HepG2 (cell line): ENCODE measurements at regions not wholly inside any gene's neighbourhood (a gene's known extent, or its start where the extent isn't known, plus 50 kb on each side); places are given as distances from the start of the nearest gene placed in this dataset.

Source experiments
- ATAC-seq: fragments of 200-7000 bp; cut with Tn5 transposase; 3 replicates; pipeline ENCODE4 v1.9.1; 2020; ENCODE audit warnings: mild to moderate bottlenecking, moderate library complexity
- BruUV-seq: library from RNA; stranded (reverse); fragments of 400-500 nt; replicated peaks from 2 replicates; lab custom pipeline; 2021; lab: Mats Ljungman, UMichigan
- CTCF ChIA-PET: fragments of 300-600 bp; formaldehyde crosslinking; extraction: SDS; loops from one replicate; lab custom pipeline; 2021; ENCODE audit warnings: low total read pairs, inconsistent platforms, low intra/inter-chr PET ratio; lab: Yijun Ruan, JAX
- POLR2A ChIA-PET: fragments of 350-600 bp; sonication (Branson Sonifier 250); formaldehyde crosslinking; loops from one replicate; lab custom pipeline; 2020; ENCODE audit warnings: antibody characterized with exemption, inconsistent platforms; lab: Yijun Ruan, JAX
- DNase-seq: peaks from one replicate; pipeline ENCODE4 v3.0.0-alpha.2; 2015; ENCODE audit warnings: low spot score
- FAIRE-seq: peaks from 3 replicates; lab custom pipeline; 2011; peaks lifted over from hg19 to GRCh38; lab: Jason Lieb, UNC
- H2AFZ ChIP-seq: one replicate; pipeline ENCODE4 v1.6.1; 2011; ENCODE audit warnings: low read length, inconsistent platforms
- H3K27ac ChIP-seq: fragments of 300-600 bp; 3 replicates; pipeline ENCODE4 v1.8.0; 2011; ENCODE audit warnings: mixed run types, mild to moderate bottlenecking, mixed read lengths, low read length, inconsistent platforms; ENCODE audit not compliant: insufficient read depth; ENCODE audit errors: extremely low read length
- H3K27me3 ChIP-seq, 2 experiments: fragments of 200-600 bp in 1 of 2; 2 replicates in 1 of 2; 3 replicates in 1 of 2; pipeline versions ENCODE4 v1.6.0 to v1.8.0; 2011; ENCODE audit warnings: low read length in 2 of 2, mild to moderate bottlenecking in 2 of 2, moderate library complexity in 2 of 2, inconsistent platforms in 1 of 2; ENCODE audit not compliant: insufficient read depth in 2 of 2, control insufficient read depth in 1 of 2
- H3K36me3 ChIP-seq, 2 experiments: fragments of 200-600 bp in 1 of 2; replicated peaks in 1 of 2; 2 replicates in 1 of 2; 3 replicates in 1 of 2; pipeline versions ENCODE4 v1.5.1 to v1.8.0; 2011; ENCODE audit warnings: low read length in 2 of 2, inconsistent platforms in 1 of 2; ENCODE audit not compliant: insufficient read depth in 2 of 2, control insufficient read depth in 1 of 2
- H3K4me1 ChIP-seq: 2 replicates; pipeline ENCODE4 v1.5.1; 2012; ENCODE audit warnings: low read length, inconsistent platforms; ENCODE audit not compliant: insufficient read depth
- H3K4me2 ChIP-seq: 2 replicates; pipeline ENCODE4 v1.6.0; 2011; ENCODE audit warnings: low read depth, low read length, inconsistent platforms
- H3K4me3 ChIP-seq, 3 experiments: fragments of 200-600 bp in 1 of 3; sonication (generic), shearing (Covaris generic) in 1 of 3; replicated peaks in 1 of 3; 2 replicates each; pipeline ENCODE4 v1.5.1; 2011 to 2016; ENCODE audit warnings: low read length in 3 of 3, inconsistent platforms in 2 of 3, low read depth in 2 of 3, mild to moderate bottlenecking in 2 of 3, control low read depth in 1 of 3, mixed read lengths in 1 of 3; ENCODE audit not compliant: insufficient read depth in 1 of 3
- H3K79me2 ChIP-seq: one replicate; pipeline ENCODE4 v1.6.1; 2011; ENCODE audit warnings: low read length, inconsistent platforms; ENCODE audit not compliant: insufficient read depth
- H3K9ac ChIP-seq: 2 replicates; pipeline ENCODE4 v1.6.0; 2011; ENCODE audit warnings: mild to moderate bottlenecking, low read depth, low read length, inconsistent platforms; ENCODE audit not compliant: insufficient read depth
- H3K9me3 ChIP-seq: 2 replicates; pipeline ENCODE4 v1.5.1; 2012; ENCODE audit warnings: mild to moderate bottlenecking, low read length
- H4K20me1 ChIP-seq: 2 replicates; pipeline ENCODE4 v1.6.0; 2011; ENCODE audit warnings: inconsistent platforms, mild to moderate bottlenecking, low read length, moderate library complexity; ENCODE audit not compliant: insufficient read depth
- HES4 ChIP-seq: sonication (generic); formaldehyde crosslinking; IDR thresholded peaks from 2 replicates; pipeline ENCODE4 v1.9.0; 2021; ENCODE audit warnings: mild to moderate bottlenecking, missing genetic modification reagents, borderline replicate concordance
- ZNF510 ChIP-seq: sonication (generic); formaldehyde crosslinking; IDR thresholded peaks from 2 replicates; pipeline ENCODE4 v1.4.0; 2020; ENCODE audit warnings: low read depth, mild to moderate bottlenecking, missing genetic modification reagents
- WGBS: methylation state at CpG from one replicate; pipeline ENCODE4 v1.1.6; 2017; ENCODE audit warnings: low lambda C conversion rate; 5-methylcytosine and 5-hydroxymethylcytosine counted together
- in situ Hi-C: cut with HindIII; loops from 2 replicates; pipeline ENCODE4 v1.10.0; 2017; ENCODE audit warnings: low pct_unique_long_range_greater_than_20kb; ENCODE audit not compliant: extremely low pct_ligation_motif_present
- intact Hi-C: fragments of 100-400 bp; cut with micrococcal nuclease; formaldehyde crosslinking; loops from one replicate; pipeline ENCODE4 v1.10.0; 2022; ENCODE audit not compliant: unreplicated experiment
- TF ChIP-seq, protein P1 (sequence below): sonication (generic); formaldehyde crosslinking; IDR thresholded peaks from 2 replicates; pipeline ENCODE4 v1.9.0; 2021; ENCODE audit warnings: mild to moderate bottlenecking, missing genetic modification reagents

DNA sequence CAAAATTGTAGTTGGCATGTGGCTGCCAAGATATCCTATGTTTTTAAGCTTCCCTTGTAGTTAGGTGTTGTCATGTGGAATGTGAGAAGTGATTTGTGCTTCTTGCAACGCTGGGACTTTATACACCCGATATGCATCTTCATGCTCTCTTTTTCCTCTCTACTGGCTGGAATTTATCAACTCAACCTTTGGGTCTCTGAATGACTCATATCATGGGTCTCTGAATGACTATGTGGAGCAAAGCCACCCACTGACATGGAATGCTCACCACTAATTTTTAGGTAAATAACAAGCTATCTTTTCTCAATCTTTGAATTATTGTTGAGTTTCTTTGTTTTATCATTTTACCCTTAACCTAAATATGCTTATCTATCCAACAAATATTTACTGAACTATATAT is 144.6 kb downstream of the ATP23 start:
- H3K27me3 ChIP-seq: peaks cover 0 to 7% of the 10 kb centered on the region in 2 experiments; a peak in 1 of 5 replicates
- H3K4me1 ChIP-seq: no peaks in the 10 kb centered on the region
- no peak for TF ChIP-seq HES4 (CRISPR knock-in tag)
- TF ChIP-seq, protein P1, sequence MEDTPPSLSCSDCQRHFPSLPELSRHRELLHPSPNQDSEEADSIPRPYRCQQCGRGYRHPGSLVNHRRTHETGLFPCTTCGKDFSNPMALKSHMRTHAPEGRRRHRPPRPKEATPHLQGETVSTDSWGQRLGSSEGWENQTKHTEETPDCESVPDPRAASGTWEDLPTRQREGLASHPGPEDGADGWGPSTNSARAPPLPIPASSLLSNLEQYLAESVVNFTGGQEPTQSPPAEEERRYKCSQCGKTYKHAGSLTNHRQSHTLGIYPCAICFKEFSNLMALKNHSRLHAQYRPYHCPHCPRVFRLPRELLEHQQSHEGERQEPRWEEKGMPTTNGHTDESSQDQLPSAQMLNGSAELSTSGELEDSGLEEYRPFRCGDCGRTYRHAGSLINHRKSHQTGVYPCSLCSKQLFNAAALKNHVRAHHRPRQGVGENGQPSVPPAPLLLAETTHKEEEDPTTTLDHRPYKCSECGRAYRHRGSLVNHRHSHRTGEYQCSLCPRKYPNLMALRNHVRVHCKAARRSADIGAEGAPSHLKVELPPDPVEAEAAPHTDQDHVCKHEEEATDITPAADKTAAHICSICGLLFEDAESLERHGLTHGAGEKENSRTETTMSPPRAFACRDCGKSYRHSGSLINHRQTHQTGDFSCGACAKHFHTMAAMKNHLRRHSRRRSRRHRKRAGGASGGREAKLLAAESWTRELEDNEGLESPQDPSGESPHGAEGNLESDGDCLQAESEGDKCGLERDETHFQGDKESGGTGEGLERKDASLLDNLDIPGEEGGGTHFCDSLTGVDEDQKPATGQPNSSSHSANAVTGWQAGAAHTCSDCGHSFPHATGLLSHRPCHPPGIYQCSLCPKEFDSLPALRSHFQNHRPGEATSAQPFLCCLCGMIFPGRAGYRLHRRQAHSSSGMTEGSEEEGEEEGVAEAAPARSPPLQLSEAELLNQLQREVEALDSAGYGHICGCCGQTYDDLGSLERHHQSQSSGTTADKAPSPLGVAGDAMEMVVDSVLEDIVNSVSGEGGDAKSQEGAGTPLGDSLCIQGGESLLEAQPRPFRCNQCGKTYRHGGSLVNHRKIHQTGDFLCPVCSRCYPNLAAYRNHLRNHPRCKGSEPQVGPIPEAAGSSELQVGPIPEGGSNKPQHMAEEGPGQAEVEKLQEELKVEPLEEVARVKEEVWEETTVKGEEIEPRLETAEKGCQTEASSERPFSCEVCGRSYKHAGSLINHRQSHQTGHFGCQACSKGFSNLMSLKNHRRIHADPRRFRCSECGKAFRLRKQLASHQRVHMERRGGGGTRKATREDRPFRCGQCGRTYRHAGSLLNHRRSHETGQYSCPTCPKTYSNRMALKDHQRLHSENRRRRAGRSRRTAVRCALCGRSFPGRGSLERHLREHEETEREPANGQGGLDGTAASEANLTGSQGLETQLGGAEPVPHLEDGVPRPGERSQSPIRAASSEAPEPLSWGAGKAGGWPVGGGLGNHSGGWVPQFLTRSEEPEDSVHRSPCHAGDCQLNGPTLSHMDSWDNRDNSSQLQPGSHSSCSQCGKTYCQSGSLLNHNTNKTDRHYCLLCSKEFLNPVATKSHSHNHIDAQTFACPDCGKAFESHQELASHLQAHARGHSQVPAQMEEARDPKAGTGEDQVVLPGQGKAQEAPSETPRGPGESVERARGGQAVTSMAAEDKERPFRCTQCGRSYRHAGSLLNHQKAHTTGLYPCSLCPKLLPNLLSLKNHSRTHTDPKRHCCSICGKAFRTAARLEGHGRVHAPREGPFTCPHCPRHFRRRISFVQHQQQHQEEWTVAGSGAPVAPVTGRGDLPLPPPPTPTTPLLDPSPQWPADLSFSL (CRISPR knock-in tag): no peak
- no peak for TF ChIP-seq ZNF510 (CRISPR knock-in tag)
- ChIA-PET POLR2A (no interaction called here), CTCF (no interaction called here)
- no peaks in the 10 kb centered on the region for H3K36me3 ChIP-seq
- no peak overlapping the region for H3K27ac ChIP-seq
- no peaks in the 10 kb centered on the region for H3K9me3 ChIP-seq
- no peak overlapping the region for H2AFZ ChIP-seq
- DNase-seq: no peak
- 0% methylated on average over 2 of the region's 2 CpGs for WGBS
- H4K20me1 ChIP-seq: no peaks in the 10 kb centered on the region
- BruUV-seq: no TSS peak
- no peaks in the 10 kb centered on the region for H3K79me2 ChIP-seq
- in situ Hi-C loops: no loop called here
- no peak overlapping the region for H3K9ac ChIP-seq
- intact Hi-C loops: no loop called here
- no peak overlapping the region for H3K4me2 ChIP-seq
- no peak overlapping the region for H3K4me3 ChIP-seq
- no peak for FAIRE-seq
- no peak for ATAC-seq
